ENCODE measurements at regions not wholly inside any gene's neighbourhood (a gene's known extent, or its start where the extent isn't known, plus 50 kb on each side); places are given as distances from the start of the nearest gene placed in this dataset.

DNA sequence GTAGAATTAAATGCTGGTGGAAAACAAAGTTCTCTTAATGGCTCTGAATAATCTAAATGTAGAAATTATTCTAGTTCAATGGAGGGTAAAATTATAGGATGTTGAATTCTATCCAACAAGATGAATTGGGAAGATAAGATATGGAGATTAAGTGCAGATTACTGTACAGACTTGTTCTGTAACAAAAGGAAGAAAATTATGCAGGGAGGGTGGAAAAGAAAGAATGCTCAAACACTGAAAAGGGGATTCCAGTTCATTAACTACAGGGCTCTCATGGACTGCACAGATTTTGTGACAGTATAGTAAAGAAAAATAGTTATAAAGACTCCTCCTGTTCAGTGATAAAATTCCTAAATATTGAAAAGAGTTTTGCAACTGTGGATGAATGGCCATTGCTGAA, 1794.0 kb upstream of the PCDH7 start:
- TF ChIP-seq, protein P1, sequence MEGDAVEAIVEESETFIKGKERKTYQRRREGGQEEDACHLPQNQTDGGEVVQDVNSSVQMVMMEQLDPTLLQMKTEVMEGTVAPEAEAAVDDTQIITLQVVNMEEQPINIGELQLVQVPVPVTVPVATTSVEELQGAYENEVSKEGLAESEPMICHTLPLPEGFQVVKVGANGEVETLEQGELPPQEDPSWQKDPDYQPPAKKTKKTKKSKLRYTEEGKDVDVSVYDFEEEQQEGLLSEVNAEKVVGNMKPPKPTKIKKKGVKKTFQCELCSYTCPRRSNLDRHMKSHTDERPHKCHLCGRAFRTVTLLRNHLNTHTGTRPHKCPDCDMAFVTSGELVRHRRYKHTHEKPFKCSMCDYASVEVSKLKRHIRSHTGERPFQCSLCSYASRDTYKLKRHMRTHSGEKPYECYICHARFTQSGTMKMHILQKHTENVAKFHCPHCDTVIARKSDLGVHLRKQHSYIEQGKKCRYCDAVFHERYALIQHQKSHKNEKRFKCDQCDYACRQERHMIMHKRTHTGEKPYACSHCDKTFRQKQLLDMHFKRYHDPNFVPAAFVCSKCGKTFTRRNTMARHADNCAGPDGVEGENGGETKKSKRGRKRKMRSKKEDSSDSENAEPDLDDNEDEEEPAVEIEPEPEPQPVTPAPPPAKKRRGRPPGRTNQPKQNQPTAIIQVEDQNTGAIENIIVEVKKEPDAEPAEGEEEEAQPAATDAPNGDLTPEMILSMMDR (conservative IDR thresholded peaks at IDR 0.05; ENCODE audit: low read depth in 2 of 2) = no peak
- TF ChIP-seq EZH2phosphoT487 (IDR thresholded peaks at IDR 0.05; ENCODE audit: unreplicated experiment) = no peak
- no peak for TF ChIP-seq POLR2AphosphoS5 (IDR thresholded peaks at IDR 0.05; ENCODE audit: low read depth)
- no peak for TF ChIP-seq CREB1 (CRISPR knock-in tag; IDR thresholded peaks at IDR 0.05; ENCODE audit: low read depth)
- no peak for TF ChIP-seq EZH2 (IDR thresholded peaks at IDR 0.05; ENCODE audit: low read depth, unreplicated experiment)
- no peak for TF ChIP-seq ZNF114 (CRISPR knock-in tag; IDR thresholded peaks at IDR 0.05)
- no peak for TF ChIP-seq JUNB (IDR thresholded peaks at IDR 0.05; ENCODE audit: unreplicated experiment)
